ENCODE measurements at regions not wholly inside any gene's neighbourhood (a gene's known extent, or its start where the extent isn't known, plus 50 kb on each side); places are given as distances from the start of the nearest gene placed in this dataset.

DNA sequence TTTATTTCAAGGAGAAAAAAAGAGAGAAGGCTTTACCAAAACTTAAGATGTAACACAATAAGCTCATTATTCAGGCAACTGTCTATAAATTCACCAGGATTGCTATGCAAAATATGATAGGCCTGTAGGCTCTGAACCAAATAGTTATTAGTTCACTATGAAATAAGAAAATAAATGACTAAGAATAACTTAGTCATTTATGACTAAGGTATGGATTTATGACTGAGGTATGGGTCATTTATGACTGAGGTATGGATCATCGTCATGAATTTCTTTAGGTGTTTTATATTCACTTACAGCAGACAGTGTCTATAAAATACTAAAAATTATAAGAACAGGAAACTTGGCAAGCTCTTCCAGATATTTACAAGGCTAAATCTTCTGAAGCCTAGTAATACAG is 52.1 kb upstream of the SNX9 start:
- Mint-ChIP-seq H3K36me3 (ENCODE audit: low read depth) (peaks cover 3% of the 10 kb centered on the region), H3K4me1 (ENCODE audit: low read depth) (peaks cover 56% of the 10 kb centered on the region), H3K9me3 (peaks cover 7% of the 10 kb centered on the region), H3K4me3 (no peak overlapping the region), H3K27ac (no peak overlapping the region), H3K27me3 (peaks cover 2% of the 10 kb centered on the region)
- no peak for DNase-seq
- ChIA-PET CTCF (interaction anchor here (0.9 to 2.5 kb wide), 6 partner anchors 11 to 116 kb away, joined by 3 to 7 read pairs (median 3); no protein-coding TSS in a partner anchor), POLR2A (interaction anchor here (0.7 to 3.1 kb wide), 5 partner anchors 10 to 193 kb away, joined by 3 to 13 read pairs (median 5); no protein-coding TSS in a partner anchor)
- ATAC-seq, result peak; percentile 18
- TF ChIP-seq, protein P1, sequence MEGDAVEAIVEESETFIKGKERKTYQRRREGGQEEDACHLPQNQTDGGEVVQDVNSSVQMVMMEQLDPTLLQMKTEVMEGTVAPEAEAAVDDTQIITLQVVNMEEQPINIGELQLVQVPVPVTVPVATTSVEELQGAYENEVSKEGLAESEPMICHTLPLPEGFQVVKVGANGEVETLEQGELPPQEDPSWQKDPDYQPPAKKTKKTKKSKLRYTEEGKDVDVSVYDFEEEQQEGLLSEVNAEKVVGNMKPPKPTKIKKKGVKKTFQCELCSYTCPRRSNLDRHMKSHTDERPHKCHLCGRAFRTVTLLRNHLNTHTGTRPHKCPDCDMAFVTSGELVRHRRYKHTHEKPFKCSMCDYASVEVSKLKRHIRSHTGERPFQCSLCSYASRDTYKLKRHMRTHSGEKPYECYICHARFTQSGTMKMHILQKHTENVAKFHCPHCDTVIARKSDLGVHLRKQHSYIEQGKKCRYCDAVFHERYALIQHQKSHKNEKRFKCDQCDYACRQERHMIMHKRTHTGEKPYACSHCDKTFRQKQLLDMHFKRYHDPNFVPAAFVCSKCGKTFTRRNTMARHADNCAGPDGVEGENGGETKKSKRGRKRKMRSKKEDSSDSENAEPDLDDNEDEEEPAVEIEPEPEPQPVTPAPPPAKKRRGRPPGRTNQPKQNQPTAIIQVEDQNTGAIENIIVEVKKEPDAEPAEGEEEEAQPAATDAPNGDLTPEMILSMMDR (IDR thresholded peaks at IDR 0.05), result no peak
- intact Hi-C loops (cut with micrococcal nuclease), result no loop called here

DNA sequence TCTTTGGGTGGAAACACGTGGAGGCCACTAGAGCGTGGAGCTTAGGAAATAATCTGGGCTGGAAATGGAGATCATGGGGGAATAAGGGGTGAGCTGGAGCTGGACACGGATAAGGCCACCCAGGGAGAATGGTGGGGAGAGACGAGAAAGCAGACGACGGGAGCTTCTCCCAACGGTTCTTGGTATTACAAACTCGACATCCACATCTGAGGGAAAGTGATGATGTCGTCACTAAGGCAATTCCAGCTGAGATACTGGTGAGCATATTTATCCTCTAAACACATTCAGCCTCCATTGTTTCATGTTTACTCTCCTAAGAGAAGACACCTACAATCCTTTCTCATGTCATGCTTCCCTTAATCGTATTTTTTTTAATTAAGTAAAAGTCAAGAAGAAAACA is 50.2 kb upstream of the SNX9 start:
- ATAC-seq (no peak), DNase-seq (no peak)
- POLR2A ChIA-PET, result no interaction called here
- intact Hi-C loops (cut with micrococcal nuclease), result no loop called here
- peaks cover 2% of the 10 kb centered on the region for H3K27me3 Mint-ChIP-seq
- H3K36me3 Mint-ChIP-seq (ENCODE audit: low read depth), result peaks cover 3% of the 10 kb centered on the region
- TF ChIP-seq, protein P1 (IDR thresholded peaks at IDR 0.05), result no peak
- H3K9me3 Mint-ChIP-seq, result peaks cover 7% of the 10 kb centered on the region
- no peak overlapping the region for H3K27ac Mint-ChIP-seq
- H3K4me1 Mint-ChIP-seq (ENCODE audit: low read depth), result peaks cover 38% of the 10 kb centered on the region
- CTCF ChIA-PET, result interaction anchor here (1.7 kb wide), 1 partner anchor 19 kb away, joined by 6 read pairs; no protein-coding TSS in a partner anchor
- H3K4me3 Mint-ChIP-seq, result no peak overlapping the region
